ENCODE measurements at regions not wholly inside any gene's neighbourhood (a gene's known extent, or its start where the extent isn't known, plus 50 kb on each side); places are given as distances from the start of the nearest gene placed in this dataset.
"Not testable (repeated sequence)": the region's sequence is repeated elsewhere in the genome, so short reads cannot be mapped to it uniquely, and the experiment has no call there.

- DNase-seq (ENCODE audit: low read depth, low spot score) = no peak
- TF ChIP-seq, protein P1, sequence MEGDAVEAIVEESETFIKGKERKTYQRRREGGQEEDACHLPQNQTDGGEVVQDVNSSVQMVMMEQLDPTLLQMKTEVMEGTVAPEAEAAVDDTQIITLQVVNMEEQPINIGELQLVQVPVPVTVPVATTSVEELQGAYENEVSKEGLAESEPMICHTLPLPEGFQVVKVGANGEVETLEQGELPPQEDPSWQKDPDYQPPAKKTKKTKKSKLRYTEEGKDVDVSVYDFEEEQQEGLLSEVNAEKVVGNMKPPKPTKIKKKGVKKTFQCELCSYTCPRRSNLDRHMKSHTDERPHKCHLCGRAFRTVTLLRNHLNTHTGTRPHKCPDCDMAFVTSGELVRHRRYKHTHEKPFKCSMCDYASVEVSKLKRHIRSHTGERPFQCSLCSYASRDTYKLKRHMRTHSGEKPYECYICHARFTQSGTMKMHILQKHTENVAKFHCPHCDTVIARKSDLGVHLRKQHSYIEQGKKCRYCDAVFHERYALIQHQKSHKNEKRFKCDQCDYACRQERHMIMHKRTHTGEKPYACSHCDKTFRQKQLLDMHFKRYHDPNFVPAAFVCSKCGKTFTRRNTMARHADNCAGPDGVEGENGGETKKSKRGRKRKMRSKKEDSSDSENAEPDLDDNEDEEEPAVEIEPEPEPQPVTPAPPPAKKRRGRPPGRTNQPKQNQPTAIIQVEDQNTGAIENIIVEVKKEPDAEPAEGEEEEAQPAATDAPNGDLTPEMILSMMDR (IDR thresholded peaks at IDR 0.05; ENCODE audit: low read depth, low read length) = no peak
- no peak overlapping the region for H3K4me3 ChIP-seq (ENCODE audit: low read depth, low read length)
- in situ Hi-C loops (cut with HindIII; ENCODE audit: low sequenced_read_pairs) = no loop called here
Observed at GRCh38 chr6:4364172-4364571, 228.8 kb upstream of the ECI2 start.

- TF ChIP-seq, protein P1 (IDR thresholded peaks at IDR 0.05; ENCODE audit: low read depth, low read length) = no peak
- H3K4me3 ChIP-seq (ENCODE audit: low read depth, low read length) = no peak overlapping the region
- in situ Hi-C loops (cut with HindIII; ENCODE audit: low sequenced_read_pairs) = no loop called here
- DNase-seq (ENCODE audit: low read depth, low spot score) = no peak
Observed at GRCh38 chr6:4363656-4364055, 228.3 kb upstream of the ECI2 start.

DNA sequence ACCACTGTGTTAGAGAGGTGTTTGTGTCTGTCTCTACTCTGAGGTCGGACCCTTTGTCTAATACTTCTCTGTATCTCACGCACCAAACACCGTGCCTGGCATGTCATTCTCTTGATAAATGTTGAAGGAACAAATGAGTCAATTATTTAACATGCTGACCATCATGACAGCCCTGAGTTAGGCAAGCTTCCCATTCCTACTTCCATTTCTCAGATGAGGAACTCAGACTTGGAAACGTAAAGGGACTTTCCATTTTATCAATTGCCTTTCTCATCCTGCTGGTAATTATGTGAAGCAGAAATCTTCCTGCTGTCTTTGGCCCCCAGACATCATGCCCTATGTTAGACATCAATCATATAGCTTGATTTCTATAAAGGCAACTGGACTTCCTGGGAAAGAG lies 227.0 kb upstream of the ECI2 start:
- no peak overlapping the region for H3K4me3 ChIP-seq (ENCODE audit: low read depth, low read length)
- DNase-seq (ENCODE audit: low read depth, low spot score) = no peak
- TF ChIP-seq, protein P1 (IDR thresholded peaks at IDR 0.05; ENCODE audit: low read depth, low read length) = no peak
- in situ Hi-C loops (cut with HindIII; ENCODE audit: low sequenced_read_pairs) = no loop called here

DNA sequence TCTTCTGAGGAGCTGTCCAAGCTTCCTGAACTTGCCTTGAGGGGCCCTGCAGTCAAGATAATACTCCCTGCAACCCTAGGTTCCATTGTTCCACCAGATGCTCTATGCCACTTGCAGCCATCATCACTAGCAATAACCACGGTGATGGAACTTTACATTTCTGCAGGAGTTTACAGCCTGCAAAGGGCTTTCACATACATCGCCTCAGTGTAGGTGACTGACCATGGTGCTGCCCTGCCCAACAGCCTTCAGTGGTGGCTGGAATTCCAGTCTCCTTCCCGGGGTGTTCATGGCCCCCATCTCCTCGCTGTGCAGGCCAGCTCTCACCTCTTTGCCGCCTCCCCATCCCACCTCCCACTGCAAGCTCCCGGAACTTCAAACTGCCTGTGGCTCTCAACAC lies 225.5 kb upstream of the ECI2 start:
- TF ChIP-seq, protein P1 (IDR thresholded peaks at IDR 0.05; ENCODE audit: low read depth, low read length) = no peak
- in situ Hi-C loops (cut with HindIII; ENCODE audit: low sequenced_read_pairs) = no loop called here
- DNase-seq (ENCODE audit: low read depth, low spot score) = no peak
- no peak overlapping the region for H3K4me3 ChIP-seq (ENCODE audit: low read depth, low read length)

- TF ChIP-seq, protein P1 (IDR thresholded peaks at IDR 0.05; ENCODE audit: low read depth, low read length) = no peak
- in situ Hi-C loops (cut with HindIII; ENCODE audit: low sequenced_read_pairs) = no loop called here
- DNase-seq (ENCODE audit: low read depth, low spot score) = no peak
- no peak overlapping the region for H3K4me3 ChIP-seq (ENCODE audit: low read depth, low read length)
Observed at GRCh38 chr6:4359108-4359730, 223.8 kb upstream of the ECI2 start.

DNA sequence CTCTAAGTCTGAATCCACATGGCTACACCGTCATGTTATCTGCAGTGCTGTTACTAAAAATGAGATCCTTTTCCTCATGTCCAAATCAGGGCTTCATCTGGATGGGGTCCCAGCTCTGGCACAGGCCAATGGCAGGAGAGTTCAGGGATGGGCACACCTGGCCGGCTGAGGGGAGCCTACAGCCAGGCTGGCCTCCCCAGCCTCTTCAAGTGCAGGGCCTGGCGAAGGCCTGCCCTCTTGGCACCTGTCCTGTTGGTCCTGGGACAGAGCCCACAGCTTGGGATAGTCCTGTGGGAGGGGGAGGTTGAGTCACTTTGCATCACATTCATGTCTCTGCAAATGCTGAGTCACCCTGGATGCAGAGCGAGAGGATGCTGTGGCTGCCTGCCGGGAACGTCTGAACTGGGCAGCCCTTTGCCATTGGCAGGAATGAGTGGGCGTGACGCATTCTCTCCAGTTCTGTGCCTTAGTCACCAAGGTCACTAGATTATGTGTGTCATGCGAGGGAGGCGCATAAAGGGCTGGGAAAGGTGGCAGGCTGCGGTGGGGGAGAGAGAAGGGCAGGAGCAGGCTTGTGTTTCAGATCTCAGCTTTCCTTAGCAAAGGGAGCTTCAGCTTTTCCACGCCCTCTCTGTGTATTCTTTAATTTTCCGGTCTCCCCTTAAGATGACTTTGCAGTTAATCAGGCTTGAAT lies 223.2 kb upstream of the ECI2 start:
- H3K4me3 ChIP-seq (ENCODE audit: low read depth, low read length) = no peak overlapping the region
- DNase-seq (ENCODE audit: low read depth, low spot score) = peak; percentile 99
- TF ChIP-seq, protein P1 (IDR thresholded peaks at IDR 0.05; ENCODE audit: low read depth, low read length) = no peak
- in situ Hi-C loops (cut with HindIII; ENCODE audit: low sequenced_read_pairs) = no loop called here

DNA sequence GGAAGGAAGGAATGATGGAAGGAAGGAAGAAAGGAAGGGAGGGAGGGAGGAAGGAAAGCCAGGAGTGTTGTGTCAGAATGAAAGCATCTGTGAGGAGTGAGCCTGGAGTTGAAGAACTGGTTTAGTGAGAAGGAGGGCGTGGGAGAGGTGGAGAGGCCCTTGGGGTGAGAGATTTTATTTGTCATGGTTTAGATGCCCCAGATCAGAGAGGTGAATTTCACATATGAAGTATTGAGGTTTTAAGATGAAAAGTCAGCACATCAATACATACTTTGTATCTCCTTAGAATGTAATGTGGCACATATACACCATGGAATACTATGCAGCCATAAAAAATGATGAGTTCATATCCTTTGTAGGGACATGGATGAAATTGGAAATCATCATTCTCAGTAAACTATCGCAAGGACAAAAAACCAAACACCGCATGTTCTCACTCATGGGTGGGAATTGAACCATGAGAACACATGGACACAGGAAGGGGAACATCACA lies 222.3 kb upstream of the ECI2 start:
- H3K4me3 ChIP-seq (ENCODE audit: low read depth, low read length); DNase-seq (ENCODE audit: low read depth, low spot score); in situ Hi-C loops (cut with HindIII; ENCODE audit: low sequenced_read_pairs): not testable (repeated sequence)
